Left lung (tissue), 4 donors: ENCODE measurements at regions not wholly inside any gene's neighbourhood (a gene's known extent, or its start where the extent isn't known, plus 50 kb on each side); places are given as distances from the start of the nearest gene placed in this dataset.

Experiments
- ATAC-seq: fragments of 200-7000 bp; cut with Tn5 transposase; one replicate; pipeline ENCODE4 v1.9.1; 2020; ENCODE audit warnings: moderate library complexity
- DNase-seq, 4 donors: peaks; one replicate each; pipeline ENCODE4 v3.0.0-alpha.2; 2013 to 2020
- H3K27ac ChIP-seq, 2 donors: fragments of 200-600 bp; sonication (generic) in 1 of 2; one replicate each; pipeline versions ENCODE4 v1.5.0 to v1.8.0; 2020 to 2021
- H3K27me3 ChIP-seq, 2 donors: fragments of 200-600 bp; sonication (generic) in 1 of 2; one replicate each; pipeline versions ENCODE4 v1.5.0 to v1.8.0; 2020 to 2021
- H3K36me3 ChIP-seq, 2 donors: fragments of 200-600 bp; sonication (generic) in 1 of 2; one replicate each; pipeline versions ENCODE4 v1.5.0 to v1.8.0; 2020 to 2021
- H3K4me1 ChIP-seq, 2 donors: fragments of 200-600 bp; one replicate each; pipeline ENCODE4 v1.8.0; 2021
- H3K4me3 ChIP-seq, 2 donors: fragments of 200-600 bp; sonication (generic) in 1 of 2; one replicate each; pipeline versions ENCODE4 v1.5.0 to v1.8.0; 2020 to 2021; ENCODE audit warnings: mild to moderate bottlenecking in 1 of 2
- H3K9me3 ChIP-seq, 2 donors: fragments of 200-600 bp; sonication (generic) in 1 of 2; one replicate each; pipeline versions ENCODE4 v1.5.0 to v1.8.0; 2020 to 2021
- intact Hi-C, 2 donors: fragments of 100-400 bp; cut with DNase I; formaldehyde crosslinking; loops; one replicate each; pipeline versions ENCODE4 v1.11.2 to v1.14.2; 2022
- TF ChIP-seq, protein P1 (sequence below), 2 donors: fragments of 200-600 bp; sonication (generic) in 1 of 2; IDR thresholded peaks; one replicate each; pipeline versions ENCODE4 v1.5.0 to v1.8.0; 2021; ENCODE audit warnings: antibody characterized with exemption in 2 of 2
- donor health status: DM: no; HTN: yes; CAD: no.
- donor health status: DM: no; HTN: no; CAD: no.

GRCh38 chr3:107954845-107955244 is 136.0 kb downstream of the CD47 start:
- no peak for DNase-seq
- Histone ChIP-seq H3K4me3 (no peak overlapping the region), H3K27ac (no peak overlapping the region), H3K9me3 (no peaks in the 10 kb centered on the region), H3K4me1 (peaks cover 14 to 25% of the 10 kb centered on the region in 2 donors), H3K27me3 (no peaks in the 10 kb centered on the region), H3K36me3 (no peaks in the 10 kb centered on the region)
- TF ChIP-seq, protein P1, sequence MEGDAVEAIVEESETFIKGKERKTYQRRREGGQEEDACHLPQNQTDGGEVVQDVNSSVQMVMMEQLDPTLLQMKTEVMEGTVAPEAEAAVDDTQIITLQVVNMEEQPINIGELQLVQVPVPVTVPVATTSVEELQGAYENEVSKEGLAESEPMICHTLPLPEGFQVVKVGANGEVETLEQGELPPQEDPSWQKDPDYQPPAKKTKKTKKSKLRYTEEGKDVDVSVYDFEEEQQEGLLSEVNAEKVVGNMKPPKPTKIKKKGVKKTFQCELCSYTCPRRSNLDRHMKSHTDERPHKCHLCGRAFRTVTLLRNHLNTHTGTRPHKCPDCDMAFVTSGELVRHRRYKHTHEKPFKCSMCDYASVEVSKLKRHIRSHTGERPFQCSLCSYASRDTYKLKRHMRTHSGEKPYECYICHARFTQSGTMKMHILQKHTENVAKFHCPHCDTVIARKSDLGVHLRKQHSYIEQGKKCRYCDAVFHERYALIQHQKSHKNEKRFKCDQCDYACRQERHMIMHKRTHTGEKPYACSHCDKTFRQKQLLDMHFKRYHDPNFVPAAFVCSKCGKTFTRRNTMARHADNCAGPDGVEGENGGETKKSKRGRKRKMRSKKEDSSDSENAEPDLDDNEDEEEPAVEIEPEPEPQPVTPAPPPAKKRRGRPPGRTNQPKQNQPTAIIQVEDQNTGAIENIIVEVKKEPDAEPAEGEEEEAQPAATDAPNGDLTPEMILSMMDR (IDR thresholded peaks at IDR 0.05), result no peak
- no peak for ATAC-seq
- intact Hi-C loops, result no loop called here

- TF ChIP-seq, protein P1 (IDR thresholded peaks at IDR 0.05), result no peak
- no peak for ATAC-seq
- no peak for DNase-seq
- H3K27me3 ChIP-seq, result no peaks in the 10 kb centered on the region
- intact Hi-C loops, result no loop called here
- no peak overlapping the region for H3K4me3 ChIP-seq
- no peaks in the 10 kb centered on the region for H3K36me3 ChIP-seq
- no peaks in the 10 kb centered on the region for H3K9me3 ChIP-seq
- no peak overlapping the region for H3K27ac ChIP-seq
- H3K4me1 ChIP-seq, result peaks cover 14 to 25% of the 10 kb centered on the region in 2 donors
Observed at GRCh38 chr3:107953722-107954121, 137.1 kb downstream of the CD47 start.

- ATAC-seq, result no peak
- intact Hi-C loops, result no loop called here
- TF ChIP-seq, protein P1 (IDR thresholded peaks at IDR 0.05), result no peak
- Histone ChIP-seq H3K36me3 (no peaks in the 10 kb centered on the region), H3K27ac (no peak overlapping the region), H3K27me3 (no peaks in the 10 kb centered on the region), H3K4me3 (no peak overlapping the region), H3K9me3 (no peaks in the 10 kb centered on the region), H3K4me1 (peaks cover 0 to 3% of the 10 kb centered on the region in 2 donors)
- no peak for DNase-seq
Observed at GRCh38 chr3:107951126-107951525, 139.7 kb downstream of the CD47 start.

DNA sequence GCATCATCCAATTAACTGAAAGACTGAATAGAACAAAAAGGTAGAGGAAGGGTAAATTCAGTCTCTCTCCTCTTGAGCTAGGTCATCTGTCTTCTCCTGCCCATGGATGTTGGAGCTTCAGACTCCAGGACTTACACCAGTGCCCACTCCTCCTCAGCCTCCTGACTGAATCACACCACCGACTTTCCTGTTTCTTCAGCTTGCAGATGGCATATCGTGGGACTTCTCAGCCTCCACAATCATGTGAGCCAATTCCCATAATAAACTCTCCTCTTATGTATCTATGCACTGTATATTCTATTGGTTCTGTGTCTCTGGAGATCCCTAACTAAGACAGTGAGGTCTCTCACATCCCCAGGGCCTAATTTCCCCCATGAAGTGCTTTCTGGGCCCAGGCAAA is 140.4 kb downstream of the CD47 start:
- no peaks in the 10 kb centered on the region for H3K9me3 ChIP-seq
- H3K4me1 ChIP-seq, result no peaks in the 10 kb centered on the region
- H3K27ac ChIP-seq, result no peak overlapping the region
- H3K27me3 ChIP-seq, result no peaks in the 10 kb centered on the region
- TF ChIP-seq, protein P1 (IDR thresholded peaks at IDR 0.05), result no peak
- no peak overlapping the region for H3K4me3 ChIP-seq
- intact Hi-C loops, result no loop called here
- DNase-seq, result no peak
- ATAC-seq, result no peak
- H3K36me3 ChIP-seq, result no peaks in the 10 kb centered on the region

DNA sequence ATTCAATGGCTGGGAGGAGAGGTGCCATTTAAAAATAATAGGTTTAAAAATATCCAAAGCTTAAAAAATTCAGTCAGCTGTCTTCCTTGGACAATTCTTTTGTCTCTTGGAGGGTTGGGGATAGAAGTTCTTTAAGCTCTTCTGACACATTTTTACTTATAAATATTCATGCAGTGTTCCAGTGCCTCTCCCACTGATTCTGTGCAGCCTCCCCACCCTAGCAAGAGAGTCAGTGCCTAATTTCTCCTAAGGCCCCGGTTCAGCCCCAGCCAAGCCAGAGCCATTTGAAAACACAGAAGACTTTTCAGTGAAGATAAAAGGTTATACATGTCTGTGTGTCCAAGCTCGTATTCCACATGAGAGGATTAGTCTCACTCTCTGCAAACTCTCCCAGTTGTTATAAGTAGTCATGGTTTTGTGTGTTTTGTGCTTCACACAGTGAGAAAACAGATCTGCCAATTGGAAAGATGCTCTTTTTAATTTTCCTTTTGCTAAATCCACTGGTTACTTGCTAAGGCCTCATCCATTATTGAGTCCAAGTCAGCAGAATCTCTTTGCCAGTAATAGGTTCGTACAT is 141.3 kb downstream of the CD47 start:
- TF ChIP-seq, protein P1 (IDR thresholded peaks at IDR 0.05), result no peak
- Histone ChIP-seq H3K4me3 (no peak overlapping the region), H3K36me3 (no peaks in the 10 kb centered on the region), H3K4me1 (no peaks in the 10 kb centered on the region), H3K27me3 (no peaks in the 10 kb centered on the region), H3K27ac (no peak overlapping the region), H3K9me3 (no peaks in the 10 kb centered on the region)
- ATAC-seq, result no peak
- DNase-seq, result no peak
- intact Hi-C loops, result no loop called here
